ENCODE measurements at regions not wholly inside any gene's neighbourhood (a gene's known extent, or its start where the extent isn't known, plus 50 kb on each side); places are given as distances from the start of the nearest gene placed in this dataset.

DNA sequence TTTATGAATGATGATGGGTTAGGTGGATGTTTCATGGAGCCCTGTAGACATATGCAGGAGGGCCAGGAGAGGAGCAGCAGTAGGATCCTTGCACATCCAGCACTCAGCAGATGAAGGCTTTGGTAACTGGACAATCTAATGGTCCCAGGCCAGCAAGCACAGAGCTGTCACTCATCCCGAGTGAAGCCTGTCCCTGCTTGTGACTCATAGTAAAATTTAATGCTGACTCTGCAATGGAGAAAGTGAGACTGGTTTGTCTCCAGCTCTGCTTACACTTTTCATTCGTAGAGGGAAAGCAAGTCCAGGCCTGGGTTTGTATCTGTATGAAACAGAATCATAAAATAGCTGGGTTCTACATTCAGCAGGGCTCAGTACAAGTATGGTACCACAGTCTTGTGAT, 131.7 kb downstream of the DTWD1 start:
- TF ChIP-seq, protein P1, sequence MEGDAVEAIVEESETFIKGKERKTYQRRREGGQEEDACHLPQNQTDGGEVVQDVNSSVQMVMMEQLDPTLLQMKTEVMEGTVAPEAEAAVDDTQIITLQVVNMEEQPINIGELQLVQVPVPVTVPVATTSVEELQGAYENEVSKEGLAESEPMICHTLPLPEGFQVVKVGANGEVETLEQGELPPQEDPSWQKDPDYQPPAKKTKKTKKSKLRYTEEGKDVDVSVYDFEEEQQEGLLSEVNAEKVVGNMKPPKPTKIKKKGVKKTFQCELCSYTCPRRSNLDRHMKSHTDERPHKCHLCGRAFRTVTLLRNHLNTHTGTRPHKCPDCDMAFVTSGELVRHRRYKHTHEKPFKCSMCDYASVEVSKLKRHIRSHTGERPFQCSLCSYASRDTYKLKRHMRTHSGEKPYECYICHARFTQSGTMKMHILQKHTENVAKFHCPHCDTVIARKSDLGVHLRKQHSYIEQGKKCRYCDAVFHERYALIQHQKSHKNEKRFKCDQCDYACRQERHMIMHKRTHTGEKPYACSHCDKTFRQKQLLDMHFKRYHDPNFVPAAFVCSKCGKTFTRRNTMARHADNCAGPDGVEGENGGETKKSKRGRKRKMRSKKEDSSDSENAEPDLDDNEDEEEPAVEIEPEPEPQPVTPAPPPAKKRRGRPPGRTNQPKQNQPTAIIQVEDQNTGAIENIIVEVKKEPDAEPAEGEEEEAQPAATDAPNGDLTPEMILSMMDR (IDR thresholded peaks at IDR 0.05): no peak
- no peak for TF ChIP-seq POLR2A (IDR thresholded peaks at IDR 0.05)

Data from Peyer's patch (tissue), 4 donors.